Common myeloid progenitor, CD34-positive (primary cell): ENCODE measurements at regions not wholly inside any gene's neighbourhood (a gene's known extent, or its start where the extent isn't known, plus 50 kb on each side); places are given as distances from the start of the nearest gene placed in this dataset.
"Not testable (repeated sequence)": the region's sequence is repeated elsewhere in the genome, so short reads cannot be mapped to it uniquely, and the experiment has no call there.

Experiments used
- CTCF ChIA-PET: fragments of 350-600 bp; sonication (Branson Sonifier 250); formaldehyde crosslinking; loops from one replicate; lab custom pipeline; 2021; ENCODE audit warnings: antibody characterized with exemption; lab: Charles Lee
- POLR2A ChIA-PET: fragments of 350-600 bp; sonication (Branson Sonifier 250); formaldehyde crosslinking; loops from one replicate; lab custom pipeline; 2021; ENCODE audit warnings: antibody characterized with exemption; lab: Charles Lee
- DNase-seq, 3 donors: peaks; one replicate each; pipeline versions ENCODE4 v3.0.0 to v3.0.0-alpha.2; 2013
- H3K27ac ChIP-seq, 2 experiments: 1 replicate in 1 of 2; 2 replicates in 1 of 2; pipeline ENCODE4 v1.7.0; 2013; ENCODE audit warnings: inconsistent platforms in 2 of 2, low read length in 2 of 2, mild to moderate bottlenecking in 2 of 2, low read depth in 1 of 2, moderate library complexity in 1 of 2; ENCODE audit not compliant: severe bottlenecking in 2 of 2, insufficient read depth in 1 of 2, poor library complexity in 1 of 2
- H3K27me3 ChIP-seq, 5 experiments: replicated peaks in 2 of 5; 1 replicate in 3 of 5; 2 replicates in 2 of 5; pipeline versions ENCODE4 v1.6.1 to v1.7.0; 2013; ENCODE audit warnings: low read length in 4 of 5, mild to moderate bottlenecking in 2 of 5, moderate library complexity in 2 of 5, inconsistent platforms in 1 of 5; ENCODE audit not compliant: insufficient read depth in 5 of 5, control insufficient read depth in 4 of 5
- H3K36me3 ChIP-seq, 4 experiments: 1 replicate in 2 of 4; 2 replicates in 2 of 4; pipeline versions ENCODE4 v1.6.1 to v1.7.0; 2013; ENCODE audit warnings: low read length in 3 of 4, control low read depth in 1 of 4, mild to moderate bottlenecking in 1 of 4; ENCODE audit not compliant: control insufficient read depth in 4 of 4, insufficient read depth in 4 of 4
- H3K4me1 ChIP-seq, 4 experiments: 1 replicate in 3 of 4; 2 replicates in 1 of 4; pipeline versions ENCODE4 v1.6.1 to v1.7.1; 2013; ENCODE audit warnings: low read length in 3 of 4, mild to moderate bottlenecking in 3 of 4, control low read depth in 1 of 4, inconsistent platforms in 1 of 4, moderate library complexity in 1 of 4; ENCODE audit not compliant: control insufficient read depth in 4 of 4, insufficient read depth in 4 of 4; ENCODE audit errors: control extremely low read depth in 1 of 4
- H3K4me3 ChIP-seq, 7 experiments: 1 replicate in 4 of 7; 2 replicates in 3 of 7; pipeline versions ENCODE4 v1.5.1 to v1.7.0; 2013; ENCODE audit warnings: mild to moderate bottlenecking in 7 of 7, low read length in 6 of 7, moderate library complexity in 6 of 7, inconsistent platforms in 2 of 7, low read depth in 2 of 7, control low read depth in 1 of 7; ENCODE audit not compliant: insufficient read depth in 4 of 7, control insufficient read depth in 1 of 7; ENCODE audit errors: extremely low read depth in 1 of 7
- H3K9me3 ChIP-seq, 5 experiments: 1 replicate in 4 of 5; 2 replicates in 1 of 5; pipeline versions ENCODE4 v1.6.1 to v1.7.1; 2013; ENCODE audit warnings: low read length in 4 of 5, mild to moderate bottlenecking in 2 of 5, inconsistent platforms in 1 of 5, low read depth in 1 of 5, moderate library complexity in 1 of 5; ENCODE audit not compliant: control insufficient read depth in 4 of 5, insufficient read depth in 2 of 5; ENCODE audit errors: control extremely low read depth in 1 of 5
- WGBS: methylation state at CpG from one replicate; pipeline ENCODE4 v1.1.5; 2013; ENCODE audit not compliant: insufficient coverage; 5-methylcytosine and 5-hydroxymethylcytosine counted together

DNA sequence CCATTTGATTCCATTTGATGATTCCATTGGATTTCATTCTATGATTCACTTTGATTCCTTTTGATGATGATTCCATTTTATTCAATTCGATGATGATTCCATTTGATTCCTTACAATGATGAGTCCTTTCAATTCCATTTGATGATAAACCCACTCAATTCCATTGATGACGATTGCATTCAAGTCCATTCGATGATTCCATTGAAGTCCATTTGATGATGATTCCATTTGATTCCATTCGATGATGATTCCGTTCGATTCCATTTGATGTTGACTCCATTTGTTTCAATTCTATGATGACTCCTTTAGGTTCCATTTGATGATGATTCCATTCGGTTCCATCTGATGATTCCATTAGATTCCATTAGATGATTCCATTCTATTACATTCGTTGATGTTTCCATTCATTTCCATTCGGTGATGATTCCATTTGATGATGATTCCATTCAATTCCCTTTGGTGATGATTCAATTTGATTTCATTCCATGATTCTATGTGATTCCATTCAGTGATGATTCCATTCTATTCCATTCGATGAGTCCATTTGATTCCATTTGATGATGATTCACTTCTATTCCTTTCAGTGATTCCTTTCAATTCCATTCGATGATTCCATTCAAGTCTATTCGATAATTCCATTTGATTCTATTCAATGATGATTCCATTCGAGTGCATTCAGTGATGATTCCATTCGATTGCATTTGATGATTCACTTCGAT is 1106.0 kb downstream of the RPIA start:
- no peak for DNase-seq
- Histone ChIP-seq H3K9me3 (peaks cover 9 to 95% (median 27%) of the 10 kb centered on the region in 5 experiments), H3K27me3 (no peaks in the 10 kb centered on the region), H3K4me3 (no peak overlapping the region), H3K27ac (no peak overlapping the region), H3K4me1 (no peaks in the 10 kb centered on the region), H3K36me3 (no peaks in the 10 kb centered on the region)
- CTCF ChIA-PET: no interaction called here
- POLR2A ChIA-PET: no interaction called here
- WGBS: 82% methylated on average over 15 of the region's 15 CpGs

DNA sequence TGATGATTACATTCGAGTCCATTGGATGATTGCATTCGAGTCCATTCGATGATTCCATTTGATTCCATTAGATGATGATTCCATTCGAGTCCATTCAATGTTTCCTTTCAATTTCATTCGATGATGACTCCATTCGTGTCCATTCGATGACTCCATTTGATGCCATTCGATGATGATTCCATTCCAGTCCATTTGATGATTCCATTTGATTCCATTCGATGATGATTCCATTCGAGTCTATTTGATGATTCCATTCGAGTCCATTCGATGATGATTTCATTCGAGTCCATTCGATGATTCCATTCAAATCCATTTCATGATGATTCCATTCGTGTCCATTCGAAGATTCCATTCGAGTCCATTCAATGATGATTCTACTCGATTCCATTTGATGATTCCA is 1109.7 kb downstream of the RPIA start:
- H3K9me3 ChIP-seq: peaks cover 9 to 99% (median 43%) of the 10 kb centered on the region in 5 experiments
- WGBS: 80% methylated on average over 18 of the region's 18 CpGs
- CTCF ChIA-PET: not testable (repeated sequence)

DNA sequence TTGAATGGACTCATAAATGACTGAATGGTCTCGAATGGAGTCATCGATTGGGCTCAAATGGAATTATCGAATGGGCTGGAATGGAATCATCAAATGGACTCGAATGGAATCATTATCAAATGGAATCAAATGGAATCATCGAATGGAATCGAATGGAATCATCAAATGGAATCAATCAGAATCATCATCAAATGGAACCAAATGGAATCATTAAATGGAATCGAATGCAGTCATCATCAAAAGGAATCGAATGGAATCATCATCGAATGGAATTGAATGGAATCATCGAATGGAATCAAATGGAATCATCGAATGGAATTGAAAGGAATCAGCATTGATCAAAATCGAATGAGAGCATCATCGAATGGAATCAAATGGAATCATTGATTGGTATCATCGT is 1114.9 kb downstream of the RPIA start:
- H3K4me1 ChIP-seq, H3K36me3 ChIP-seq, H3K4me3 ChIP-seq, DNase-seq, H3K27me3 ChIP-seq, CTCF ChIA-PET, H3K27ac ChIP-seq, POLR2A ChIA-PET: not testable (repeated sequence)
- 85% methylated on average over 14 of the region's 14 CpGs for WGBS
- peaks cover 3 to 88% (median 35%) of the 10 kb centered on the region in 5 experiments for H3K9me3 ChIP-seq

More for the DNA sequence above, 1109.7 kb downstream of the RPIA start:
- H3K27ac ChIP-seq, H3K4me3 ChIP-seq, DNase-seq, H3K36me3 ChIP-seq, H3K27me3 ChIP-seq, POLR2A ChIA-PET, H3K4me1 ChIP-seq: not testable (repeated sequence)

DNA sequence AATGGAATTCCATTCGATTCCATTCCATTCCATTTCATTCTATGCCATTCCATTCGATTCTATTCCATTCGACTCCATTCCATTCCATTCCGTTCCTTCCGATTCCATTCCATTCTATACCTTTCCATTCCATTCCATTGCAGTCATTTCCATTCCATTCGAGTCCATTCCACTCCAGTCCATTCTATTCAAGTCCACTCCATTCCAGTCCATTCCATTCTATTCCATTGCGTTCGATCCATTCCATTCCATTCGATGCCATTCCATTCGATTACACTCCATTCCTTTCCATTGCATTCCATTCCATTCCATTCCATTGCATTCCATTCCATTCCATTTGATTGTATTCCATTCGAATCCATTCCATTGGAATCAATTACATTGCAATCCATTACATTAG is 1119.8 kb downstream of the RPIA start:
- no peak for DNase-seq
- Histone ChIP-seq H3K4me1 (no peaks in the 10 kb centered on the region), H3K27ac (no peak overlapping the region), H3K27me3 (no peaks in the 10 kb centered on the region), H3K36me3 (no peaks in the 10 kb centered on the region), H3K9me3 (peaks cover 6 to 79% (median 22%) of the 10 kb centered on the region in 5 experiments), H3K4me3 (no peak overlapping the region)
- WGBS: 71% methylated on average over 11 of the region's 11 CpGs
- ChIA-PET CTCF (no interaction called here), POLR2A (no interaction called here)

DNA sequence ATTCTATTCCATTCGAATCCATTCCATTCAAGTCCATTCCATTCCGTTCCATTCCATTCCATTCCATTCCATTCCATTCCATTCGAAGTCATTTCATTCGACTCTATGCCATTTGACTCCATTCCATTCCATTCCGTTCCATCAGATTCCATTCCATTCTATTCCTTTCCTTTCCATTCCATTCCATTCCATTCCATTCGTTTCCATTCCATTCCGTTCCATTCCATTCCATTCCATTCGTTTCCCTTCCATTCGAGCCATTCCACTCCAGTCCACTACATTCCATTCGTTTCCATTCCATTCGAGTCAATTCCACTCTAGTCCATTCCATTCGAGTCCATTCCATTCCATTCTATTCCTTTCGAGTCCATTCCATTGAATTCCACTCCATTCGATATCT is 1120.4 kb downstream of the RPIA start:
- H3K27me3 ChIP-seq, H3K36me3 ChIP-seq, H3K4me1 ChIP-seq, POLR2A ChIA-PET, CTCF ChIA-PET, H3K4me3 ChIP-seq, H3K27ac ChIP-seq, DNase-seq: not testable (repeated sequence)
- 76% methylated on average over 14 of the region's 14 CpGs for WGBS
- H3K9me3 ChIP-seq: peaks cover 6 to 73% (median 16%) of the 10 kb centered on the region in 5 experiments

DNA sequence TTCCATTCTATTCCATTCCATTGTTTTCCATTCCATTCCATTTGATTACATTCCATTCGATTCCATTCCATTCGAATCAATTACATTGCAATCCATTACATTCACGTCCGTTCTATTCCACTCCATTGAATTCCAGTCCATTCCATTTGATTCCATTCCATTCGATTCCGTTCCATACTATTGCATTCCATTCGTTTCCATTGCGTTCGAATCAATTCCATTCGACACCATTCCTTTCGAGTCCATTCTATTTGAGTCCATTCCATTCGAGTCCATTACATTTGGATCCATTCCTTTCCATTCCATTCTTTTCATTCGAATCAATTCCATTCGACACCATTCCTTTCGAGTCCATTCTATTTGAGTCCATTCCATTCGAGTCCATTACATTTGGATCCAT is 1122.9 kb downstream of the RPIA start:
- H3K9me3 ChIP-seq: peaks cover 6 to 79% (median 29%) of the 10 kb centered on the region in 5 experiments
- H3K27ac ChIP-seq, POLR2A ChIA-PET, H3K4me3 ChIP-seq, DNase-seq, H3K27me3 ChIP-seq, H3K36me3 ChIP-seq, H3K4me1 ChIP-seq, CTCF ChIA-PET: not testable (repeated sequence)
- WGBS: 86% methylated on average over 16 of the region's 16 CpGs

DNA sequence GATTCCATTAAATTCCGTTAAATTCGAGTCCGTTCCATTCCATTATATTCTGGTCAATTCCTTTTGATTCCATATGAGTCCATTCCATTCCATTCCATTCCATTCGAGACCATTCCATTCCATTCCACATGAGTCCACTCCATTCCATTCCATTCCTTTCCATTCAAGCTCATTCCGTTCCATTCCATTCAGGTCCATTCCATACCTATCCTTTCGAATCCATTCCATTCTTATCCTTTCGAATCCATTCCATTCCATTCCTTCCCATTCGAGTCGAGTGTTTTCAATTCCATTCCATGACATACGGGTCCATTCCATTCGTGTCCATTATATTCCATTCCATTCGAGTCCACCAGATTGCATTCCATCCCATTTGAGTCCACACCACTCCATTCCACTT is 1127.4 kb downstream of the RPIA start:
- 83% methylated on average over 12 of the region's 12 CpGs for WGBS
- ChIA-PET CTCF (no interaction called here), POLR2A (no interaction called here)
- peaks cover 3 to 72% (median 34%) of the 10 kb centered on the region in 5 experiments for H3K9me3 ChIP-seq
- no peaks in the 10 kb centered on the region for H3K27me3 ChIP-seq
- no peak overlapping the region for H3K4me3 ChIP-seq
- no peaks in the 10 kb centered on the region for H3K36me3 ChIP-seq
- H3K4me1 ChIP-seq: no peaks in the 10 kb centered on the region
- no peak overlapping the region for H3K27ac ChIP-seq
- no peak for DNase-seq
